GM21526 (cell line): ENCODE measurements at regions not wholly inside any gene's neighbourhood (a gene's known extent, or its start where the extent isn't known, plus 50 kb on each side); places are given as distances from the start of the nearest gene placed in this dataset.

Experiments used
- ATAC-seq: cut with Tn5 transposase; IDR thresholded peaks from one replicate; pipeline ENCODE4 v1.9.1; 2021; ENCODE audit warnings: moderate library complexity; ENCODE audit not compliant: unreplicated experiment, low FRiP score

- ATAC-seq: no peak
These were observed 209.8 kb downstream of the ENC1 start for GRCh38 chr5:74430631-74431289.

- ATAC-seq: no peak
These were observed 211.0 kb downstream of the ENC1 start for GRCh38 chr5:74429495-74429894.

GRCh38 chr5:74428876-74429275 is 211.7 kb downstream of the ENC1 start:
- ATAC-seq: no peak

GRCh38 chr5:74428275-74428674 is 212.3 kb downstream of the ENC1 start:
- no peak for ATAC-seq

GRCh38 chr5:74426506-74426905 is 214.0 kb downstream of the ENC1 start:
- no peak for ATAC-seq

- ATAC-seq: no peak
These were observed 216.2 kb downstream of the ENC1 start for GRCh38 chr5:74424162-74424868.

- ATAC-seq: no peak
These were observed 217.1 kb downstream of the ENC1 start for GRCh38 chr5:74423383-74423782.

- no peak for ATAC-seq
These were observed 217.9 kb downstream of the ENC1 start for GRCh38 chr5:74422671-74423070.

- no peak for ATAC-seq
These were observed 218.5 kb downstream of the ENC1 start for GRCh38 chr5:74422030-74422429.

- no peak for ATAC-seq
These were observed 219.2 kb downstream of the ENC1 start for GRCh38 chr5:74421377-74421776.

- no peak for ATAC-seq
These were observed 219.6 kb downstream of the ENC1 start for GRCh38 chr5:74420947-74421346.

GRCh38 chr5:74420220-74420619 is 220.3 kb downstream of the ENC1 start:
- ATAC-seq: no peak

- ATAC-seq: no peak
These were observed 221.1 kb downstream of the ENC1 start for GRCh38 chr5:74419468-74419867.

GRCh38 chr5:74418709-74419108 is 221.8 kb downstream of the ENC1 start:
- ATAC-seq: no peak

GRCh38 chr5:74418261-74418660 is 222.3 kb downstream of the ENC1 start:
- no peak for ATAC-seq

- ATAC-seq: no peak
These were observed 224.8 kb downstream of the ENC1 start for GRCh38 chr5:74415695-74416102.

- no peak for ATAC-seq
These were observed 226.3 kb downstream of the ENC1 start for GRCh38 chr5:74414228-74414627.

GRCh38 chr5:74413403-74414048 is 227.0 kb downstream of the ENC1 start:
- no peak for ATAC-seq

GRCh38 chr5:74412066-74412465 is 228.5 kb downstream of the ENC1 start:
- ATAC-seq: no peak

- ATAC-seq: no peak
These were observed 230.8 kb downstream of the ENC1 start for GRCh38 chr5:74409712-74410111.

- no peak for ATAC-seq
These were observed 231.3 kb downstream of the ENC1 start for GRCh38 chr5:74409166-74409706.
